NCI-H1417 (cell line): ENCODE measurements at regions not wholly inside any gene's neighbourhood (a gene's known extent, or its start where the extent isn't known, plus 50 kb on each side); places are given as distances from the start of the nearest gene placed in this dataset.

Experiments used
- DNase-seq, 3 experiments: peaks; one replicate each; lab custom pipeline; 2025; lab: John Stamatoyannopoulos, UW

- DNase-seq = no peak
These were observed 59.0 kb upstream of the ZNF726 start for GRCh38 chr19:23855676-23856075.

- DNase-seq = no peak
These were observed 62.7 kb upstream of the ZNF726 start for GRCh38 chr19:23851966-23852365.

GRCh38 chr19:23832717-23833327, 74.1 kb upstream of the ZNF681 start:
- no peak for DNase-seq

GRCh38 chr19:23823952-23824389, 65.3 kb upstream of the ZNF681 start:
- DNase-seq = peak in 2 of 3 experiments; percentile 1 to 34

GRCh38 chr19:23822735-23823134, 64.0 kb upstream of the ZNF681 start:
- no peak for DNase-seq

GRCh38 chr19:23817519-23817918, 58.8 kb upstream of the ZNF681 start:
- peak in 1 of 3 experiments; percentile 56 for DNase-seq

GRCh38 chr19:23810496-23810895, 51.8 kb upstream of the ZNF681 start:
- DNase-seq = no peak
